ENCODE measurements at regions not wholly inside any gene's neighbourhood (a gene's known extent, or its start where the extent isn't known, plus 50 kb on each side); places are given as distances from the start of the nearest gene placed in this dataset.

DNA sequence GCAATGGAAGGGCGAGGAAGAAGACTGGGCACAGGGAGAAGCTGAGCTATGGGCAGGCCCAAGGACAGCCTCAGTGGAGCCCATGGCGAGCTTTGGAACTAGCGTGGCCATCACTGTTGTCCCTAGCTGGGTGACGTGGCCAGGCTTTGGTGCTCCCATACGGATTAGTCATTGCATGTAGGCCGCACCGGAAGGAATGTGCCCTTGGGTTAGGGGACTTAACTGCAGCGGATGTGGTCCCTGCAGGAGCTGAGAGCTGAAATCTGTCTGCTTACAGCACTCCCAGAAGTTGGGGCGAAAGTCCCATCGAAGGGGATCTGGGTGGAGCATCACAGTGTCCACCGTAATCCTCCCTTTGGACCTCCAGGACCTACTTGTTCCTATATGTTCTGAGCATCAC is 133.7 kb downstream of the PAPOLA start:
- no peaks in the 10 kb centered on the region for H3K36me3 Mint-ChIP-seq (ENCODE audit: insufficient read depth in 1 of 3, low read depth in 3 of 3)
- no peak overlapping the region for H3K18ac ChIP-seq (ENCODE audit: insufficient read length, low read depth, low read length)
- no peak overlapping the region for H3K4me2 ChIP-seq (ENCODE audit: insufficient read depth, insufficient read length, low read length)
- no peak overlapping the region for H3K14ac ChIP-seq (ENCODE audit: insufficient read depth, low read length)
- H2BK12ac ChIP-seq (ENCODE audit: insufficient read length, low read depth, low read length) = no peak overlapping the region
- H2AK5ac ChIP-seq (ENCODE audit: insufficient read length, low read length) = no peak overlapping the region
- no CpG with 5 or more reads among the region's 11 CpGs for WGBS (ENCODE audit: extremely low coverage, insufficient read length, low lambda C conversion rate)
- H3K27ac ChIP-seq (ENCODE audit: insufficient read length, low read depth, low read length) = no peak overlapping the region
- no peak overlapping the region for H4K8ac ChIP-seq (replicated peaks; ENCODE audit: insufficient read length, low read depth, low read length)
- no peak overlapping the region for H2BK5ac ChIP-seq (ENCODE audit: insufficient read length, low read length)
- H3K9me3 Mint-ChIP-seq = no peaks in the 10 kb centered on the region; a peak in 2 of 5 replicates
- no peak overlapping the region for H3K23ac ChIP-seq (ENCODE audit: insufficient read length, low read depth, low read length)
- no peak overlapping the region for H3K27ac Mint-ChIP-seq
- no peaks in the 10 kb centered on the region for H3K27me3 ChIP-seq (ENCODE audit: insufficient read depth, low read length)
- no peak overlapping the region for H2BK15ac ChIP-seq (ENCODE audit: low read depth, low read length)
- H4K20me1 ChIP-seq (ENCODE audit: control insufficient read depth, insufficient read depth, insufficient read length) = no peaks in the 10 kb centered on the region
- no peaks in the 10 kb centered on the region for H3K79me1 ChIP-seq (ENCODE audit: insufficient read depth, low read depth, low read length, poor library complexity, severe bottlenecking)
- no peak overlapping the region for H3K4ac ChIP-seq (ENCODE audit: low read depth, low read length)
- H3K23me2 ChIP-seq (ENCODE audit: insufficient read length, low read depth, low read length, poor library complexity, severe bottlenecking) = no peaks in the 10 kb centered on the region
- no peak overlapping the region for H3T11ph ChIP-seq (ENCODE audit: low read length)
- H3K9me3 ChIP-seq (ENCODE audit: control insufficient read depth, low read depth, low read length) = no peaks in the 10 kb centered on the region
- no peaks in the 10 kb centered on the region for H3K4me1 Mint-ChIP-seq
- H3K4me3 Mint-ChIP-seq = no peak overlapping the region
- no peak overlapping the region for H4K91ac ChIP-seq (ENCODE audit: insufficient read length, low read depth, low read length)
- no peak overlapping the region for H2BK20ac ChIP-seq (ENCODE audit: low read depth, low read length, poor library complexity, severe bottlenecking)
- no peak overlapping the region for H3K9ac ChIP-seq (ENCODE audit: extremely low read depth, insufficient read length, low read length)
- H3K27me3 Mint-ChIP-seq (ENCODE audit: low read depth) = peaks cover 12% of the 10 kb centered on the region
- TF ChIP-seq, protein P1, sequence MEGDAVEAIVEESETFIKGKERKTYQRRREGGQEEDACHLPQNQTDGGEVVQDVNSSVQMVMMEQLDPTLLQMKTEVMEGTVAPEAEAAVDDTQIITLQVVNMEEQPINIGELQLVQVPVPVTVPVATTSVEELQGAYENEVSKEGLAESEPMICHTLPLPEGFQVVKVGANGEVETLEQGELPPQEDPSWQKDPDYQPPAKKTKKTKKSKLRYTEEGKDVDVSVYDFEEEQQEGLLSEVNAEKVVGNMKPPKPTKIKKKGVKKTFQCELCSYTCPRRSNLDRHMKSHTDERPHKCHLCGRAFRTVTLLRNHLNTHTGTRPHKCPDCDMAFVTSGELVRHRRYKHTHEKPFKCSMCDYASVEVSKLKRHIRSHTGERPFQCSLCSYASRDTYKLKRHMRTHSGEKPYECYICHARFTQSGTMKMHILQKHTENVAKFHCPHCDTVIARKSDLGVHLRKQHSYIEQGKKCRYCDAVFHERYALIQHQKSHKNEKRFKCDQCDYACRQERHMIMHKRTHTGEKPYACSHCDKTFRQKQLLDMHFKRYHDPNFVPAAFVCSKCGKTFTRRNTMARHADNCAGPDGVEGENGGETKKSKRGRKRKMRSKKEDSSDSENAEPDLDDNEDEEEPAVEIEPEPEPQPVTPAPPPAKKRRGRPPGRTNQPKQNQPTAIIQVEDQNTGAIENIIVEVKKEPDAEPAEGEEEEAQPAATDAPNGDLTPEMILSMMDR (conservative IDR thresholded peaks at IDR 0.05) = no peak
- H2BK120ac ChIP-seq (ENCODE audit: low read depth, low read length, poor library complexity, severe bottlenecking) = no peak overlapping the region
- no peak overlapping the region for H3K56ac ChIP-seq (ENCODE audit: insufficient read length, low read depth, low read length)
- no peaks in the 10 kb centered on the region for H3K79me2 ChIP-seq (ENCODE audit: insufficient read depth, low read length)
- no peaks in the 10 kb centered on the region for H3K4me1 ChIP-seq (ENCODE audit: insufficient read depth, low read length)
- no peak overlapping the region for H4K5ac ChIP-seq (ENCODE audit: insufficient read length, low read depth, low read length)
- H2AFZ ChIP-seq (ENCODE audit: low read length) = no peak overlapping the region
- no peak for DNase-seq

All from H9 (cell line).